Subcutaneous abdominal adipose tissue (tissue), 5 donors: ENCODE measurements at regions not wholly inside any gene's neighbourhood (a gene's known extent, or its start where the extent isn't known, plus 50 kb on each side); places are given as distances from the start of the nearest gene placed in this dataset.

Experiments used
- H3K27ac ChIP-seq: one replicate; pipeline ENCODE4 v1.7.0; 2013; ENCODE audit warnings: low read depth, mild to moderate bottlenecking, inconsistent platforms, low read length, moderate library complexity
- H3K27me3 ChIP-seq, 5 donors: one replicate each; pipeline ENCODE4 v1.7.0; 2013; ENCODE audit warnings: low read length in 5 of 5, inconsistent platforms in 1 of 5; ENCODE audit not compliant: control insufficient read depth in 5 of 5, insufficient read depth in 4 of 5
- H3K36me3 ChIP-seq, 5 donors: one replicate each; pipeline ENCODE4 v1.7.0; 2013; ENCODE audit warnings: low read length in 5 of 5; ENCODE audit not compliant: control insufficient read depth in 5 of 5, insufficient read depth in 5 of 5
- H3K4me1 ChIP-seq, 5 donors: one replicate each; pipeline ENCODE4 v1.7.0; 2013; ENCODE audit warnings: low read length in 5 of 5, mild to moderate bottlenecking in 3 of 5, moderate library complexity in 1 of 5; ENCODE audit not compliant: control insufficient read depth in 5 of 5, insufficient read depth in 5 of 5
- H3K4me3 ChIP-seq, 5 donors: one replicate each; pipeline ENCODE4 v1.7.0; 2013; ENCODE audit warnings: low read length in 5 of 5, low read depth in 1 of 5
- H3K9ac ChIP-seq, 5 donors: one replicate each; pipeline ENCODE4 v1.7.0; 2013; ENCODE audit warnings: low read length in 5 of 5, mild to moderate bottlenecking in 4 of 5, moderate library complexity in 3 of 5
- H3K9me3 ChIP-seq, 5 donors: one replicate each; pipeline ENCODE4 v1.7.0; 2013; ENCODE audit warnings: low read length in 5 of 5; ENCODE audit not compliant: control insufficient read depth in 5 of 5
- donor health status: healthy.
- donor health status: healthy.
- donor health status: healthy.
- donor health status: healthy.
- donor health status: healthy.

DNA sequence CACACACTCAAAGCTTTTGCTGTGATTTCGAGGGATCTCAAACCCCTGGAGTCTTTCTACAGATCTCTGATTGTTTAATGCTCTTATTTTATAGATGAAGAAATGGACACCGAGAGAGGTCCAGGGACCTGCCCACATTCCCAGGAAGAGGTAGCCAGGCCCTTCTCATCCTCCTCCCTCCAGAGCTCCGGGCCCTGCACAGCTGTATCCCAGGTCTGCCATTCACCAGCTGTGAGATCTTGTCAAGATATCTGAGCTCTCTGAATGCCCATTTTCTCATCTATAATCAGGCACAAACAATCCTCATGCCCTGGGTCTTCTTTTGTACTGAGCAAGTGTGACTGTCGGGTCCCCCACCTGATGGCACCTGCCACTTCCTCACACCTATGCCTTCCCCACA is 98.2 kb upstream of the ALX4 start:
- H3K4me3 ChIP-seq, result no peak overlapping the region
- no peak overlapping the region for H3K9ac ChIP-seq
- no peak overlapping the region for H3K27ac ChIP-seq
- H3K36me3 ChIP-seq, result no peaks in the 10 kb centered on the region
- no peaks in the 10 kb centered on the region for H3K4me1 ChIP-seq
- H3K27me3 ChIP-seq, result peaks cover 0 to 11% (median 5%) of the 10 kb centered on the region in 5 donors
- H3K9me3 ChIP-seq, result peaks cover 0 to 3% (median 0%) of the 10 kb centered on the region in 5 donors

GRCh38 chr11:44408711-44409470 is 99.0 kb upstream of the ALX4 start:
- H3K27me3 ChIP-seq, result peaks cover 0 to 11% (median 2%) of the 10 kb centered on the region in 5 donors
- peaks cover 0 to 3% (median 0%) of the 10 kb centered on the region in 5 donors for H3K9me3 ChIP-seq
- no peak overlapping the region for H3K9ac ChIP-seq
- H3K27ac ChIP-seq, result no peak overlapping the region
- no peak overlapping the region for H3K4me3 ChIP-seq
- H3K4me1 ChIP-seq, result no peaks in the 10 kb centered on the region
- no peaks in the 10 kb centered on the region for H3K36me3 ChIP-seq

GRCh38 chr11:44409558-44410236 is 99.8 kb upstream of the ALX4 start:
- no peaks in the 10 kb centered on the region for H3K36me3 ChIP-seq
- H3K9ac ChIP-seq, result no peak overlapping the region
- peaks cover 0 to 11% (median 2%) of the 10 kb centered on the region in 5 donors for H3K27me3 ChIP-seq
- H3K27ac ChIP-seq, result no peak overlapping the region
- peaks cover 0 to 3% (median 0%) of the 10 kb centered on the region in 5 donors for H3K9me3 ChIP-seq
- no peak overlapping the region for H3K4me3 ChIP-seq
- no peaks in the 10 kb centered on the region for H3K4me1 ChIP-seq

GRCh38 chr11:44416776-44417175 is 106.8 kb upstream of the ALX4 start:
- Histone ChIP-seq H3K9ac (no peak overlapping the region), H3K27ac (no peak overlapping the region), H3K9me3 (peaks cover 0 to under 1% (median 0%) of the 10 kb centered on the region in 5 donors), H3K36me3 (no peaks in the 10 kb centered on the region), H3K4me1 (no peaks in the 10 kb centered on the region), H3K4me3 (no peak overlapping the region), H3K27me3 (no peaks in the 10 kb centered on the region)

- Histone ChIP-seq H3K27me3 (no peaks in the 10 kb centered on the region), H3K4me1 (no peaks in the 10 kb centered on the region), H3K9me3 (no peaks in the 10 kb centered on the region), H3K9ac (no peak overlapping the region), H3K4me3 (no peak overlapping the region), H3K36me3 (no peaks in the 10 kb centered on the region), H3K27ac (no peak overlapping the region)
Measured at GRCh38 chr11:44417731-44418455, 108.0 kb upstream of the ALX4 start.

DNA sequence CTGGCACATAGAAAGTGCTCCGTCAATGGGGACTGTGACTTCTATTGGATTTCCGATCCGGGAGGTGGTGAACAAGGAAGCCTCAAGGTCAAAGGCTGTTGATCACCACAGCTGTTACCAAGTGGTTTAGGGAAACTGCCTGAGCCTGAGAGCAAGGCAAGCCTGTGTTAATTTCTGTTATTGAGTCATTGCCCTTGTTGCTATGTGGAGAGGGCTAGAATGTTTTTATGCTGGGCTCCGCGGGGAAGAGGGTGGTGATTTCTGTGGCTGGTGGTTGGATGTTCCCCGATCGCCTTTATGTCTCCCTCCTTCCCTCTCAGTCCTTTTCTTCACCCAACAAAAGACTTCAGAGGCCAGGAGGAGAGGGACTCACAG is 108.5 kb upstream of the ALX4 start:
- H3K9me3 ChIP-seq, result no peaks in the 10 kb centered on the region
- H3K9ac ChIP-seq, result no peak overlapping the region
- H3K36me3 ChIP-seq, result no peaks in the 10 kb centered on the region
- H3K27ac ChIP-seq, result no peak overlapping the region
- H3K4me1 ChIP-seq, result no peaks in the 10 kb centered on the region
- H3K4me3 ChIP-seq, result no peak overlapping the region
- H3K27me3 ChIP-seq, result no peaks in the 10 kb centered on the region

DNA sequence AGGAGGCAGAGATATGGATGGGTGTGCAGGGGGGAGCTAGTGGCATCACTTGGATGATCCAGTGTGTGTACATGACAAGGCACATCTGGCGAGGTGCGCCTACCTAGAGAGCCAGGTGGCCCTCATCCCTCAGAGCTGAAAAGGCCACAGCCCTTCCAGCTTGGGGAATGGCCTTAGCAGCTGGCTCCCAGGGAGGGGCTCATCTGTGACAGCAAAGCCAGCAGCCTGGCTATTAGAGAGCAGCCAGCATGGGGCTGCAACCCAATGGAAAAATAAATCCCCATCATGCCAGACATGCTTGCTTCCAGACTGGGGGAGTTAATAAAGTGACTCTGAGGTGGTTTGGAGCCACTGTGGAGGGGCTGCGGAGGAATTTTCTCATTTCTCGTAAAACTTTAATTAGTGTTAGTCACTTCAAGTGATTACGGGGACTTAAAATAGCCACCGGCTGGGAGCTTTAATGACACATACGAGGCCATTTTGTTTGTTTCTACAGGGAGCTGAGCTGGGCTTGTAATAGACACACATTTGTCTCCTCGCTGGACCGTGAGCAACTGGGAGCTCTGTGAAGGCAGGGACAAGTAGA is 111.2 kb upstream of the ALX4 start:
- no peaks in the 10 kb centered on the region for H3K9me3 ChIP-seq
- no peak overlapping the region for H3K4me3 ChIP-seq
- peaks cover 0 to 6% (median 4%) of the 10 kb centered on the region in 5 donors for H3K4me1 ChIP-seq
- H3K36me3 ChIP-seq, result no peaks in the 10 kb centered on the region
- no peak overlapping the region for H3K27ac ChIP-seq
- no peak overlapping the region for H3K9ac ChIP-seq
- peaks cover 0 to 3% (median 0%) of the 10 kb centered on the region in 5 donors for H3K27me3 ChIP-seq

DNA sequence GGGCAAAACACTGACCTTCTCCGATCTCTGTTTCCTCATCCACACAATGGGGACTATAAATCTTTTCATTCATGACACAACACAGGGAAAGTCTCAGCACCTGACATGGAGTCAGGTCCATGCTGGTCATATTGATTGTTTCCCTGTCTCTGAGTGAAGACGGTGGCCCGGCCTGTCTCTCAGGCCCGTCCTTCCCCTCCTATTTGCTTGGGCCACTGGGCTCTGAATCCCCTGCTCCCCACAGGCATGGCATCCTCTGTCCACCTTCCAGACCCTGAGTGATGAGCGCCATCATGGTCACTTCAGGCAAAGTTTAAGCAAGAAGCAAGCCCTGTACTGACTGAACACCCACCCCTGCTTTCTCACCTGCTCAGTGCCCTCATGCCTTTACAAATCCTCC is 113.3 kb upstream of the ALX4 start:
- peaks cover 0 to 13% (median 7%) of the 10 kb centered on the region in 5 donors for H3K4me1 ChIP-seq
- no peak overlapping the region for H3K4me3 ChIP-seq
- H3K27me3 ChIP-seq, result peaks cover 0 to 3% (median 0%) of the 10 kb centered on the region in 5 donors
- H3K9ac ChIP-seq, result no peak overlapping the region
- no peaks in the 10 kb centered on the region for H3K36me3 ChIP-seq
- H3K9me3 ChIP-seq, result no peaks in the 10 kb centered on the region
- no peak overlapping the region for H3K27ac ChIP-seq

DNA sequence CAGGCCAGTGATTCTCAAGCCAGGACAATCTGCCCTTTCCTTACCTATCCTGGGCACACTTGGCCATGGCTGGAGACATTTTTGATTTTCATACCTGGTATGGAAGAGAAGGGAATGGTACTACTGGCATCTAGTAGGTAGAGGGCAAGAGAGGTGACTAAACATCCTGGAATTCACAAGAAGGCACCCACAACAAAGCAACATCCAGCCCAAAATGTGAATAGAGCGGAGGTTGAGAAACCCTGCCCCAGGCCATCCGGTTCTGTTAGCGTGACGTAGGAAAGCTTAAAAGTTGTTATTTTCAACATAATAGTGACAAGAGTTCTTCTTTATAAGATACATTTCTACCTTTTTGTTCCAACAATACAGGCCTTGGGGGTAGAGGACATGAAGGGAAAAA is 114.9 kb upstream of the ALX4 start:
- Histone ChIP-seq H3K9me3 (no peaks in the 10 kb centered on the region), H3K9ac (no peak overlapping the region), H3K4me1 (peaks cover 0 to 13% (median 7%) of the 10 kb centered on the region in 5 donors), H3K36me3 (no peaks in the 10 kb centered on the region), H3K27me3 (peaks cover 0 to 3% (median 0%) of the 10 kb centered on the region in 5 donors), H3K27ac (no peak overlapping the region), H3K4me3 (no peak overlapping the region)
